ENCODE measurements at regions not wholly inside any gene's neighbourhood (a gene's known extent, or its start where the extent isn't known, plus 50 kb on each side); places are given as distances from the start of the nearest gene placed in this dataset.

DNA sequence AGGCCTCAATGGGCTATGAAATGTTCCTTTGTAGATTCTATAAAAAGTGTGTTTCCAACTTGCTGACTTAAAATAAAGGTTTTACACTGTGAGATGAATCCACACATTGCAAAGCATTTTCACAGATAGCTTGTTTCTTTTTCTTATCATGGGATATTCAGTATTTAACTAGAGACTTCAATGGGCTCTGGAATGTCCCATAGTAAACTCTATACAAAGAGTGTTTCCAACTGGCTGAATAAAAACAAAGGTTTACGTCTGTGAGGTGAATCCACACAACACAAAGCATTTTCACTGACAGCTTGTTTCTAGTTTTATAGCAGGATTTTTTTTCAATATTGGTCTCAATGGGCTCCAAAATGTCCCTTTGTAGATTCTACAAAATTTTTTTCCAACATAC is 550.1 kb downstream of the KCNJ18 start:
- no peak overlapping the region for H3K27ac Mint-ChIP-seq
- ATAC-seq (no peak), DNase-seq (ENCODE audit: low spot score) (no peak)
- ChIA-PET CTCF (no interaction called here), POLR2A (no interaction called here)
- TF ChIP-seq NR2C2 (CRISPR knock-in tag; IDR thresholded peaks at IDR 0.05) (no peak), SP1 (CRISPR knock-in tag; conservative IDR thresholded peaks at IDR 0.05) (no peak), SMAD3 (CRISPR knock-in tag; IDR thresholded peaks at IDR 0.05; ENCODE audit: borderline replicate concordance) (no peak), ZNF671 (CRISPR knock-in tag; IDR thresholded peaks at IDR 0.05) (no peak), FOXK1 (CRISPR knock-in tag; IDR thresholded peaks at IDR 0.05) (no peak), PRRX2 (CRISPR knock-in tag; IDR thresholded peaks at IDR 0.05) (no peak), FOXP1 (CRISPR knock-in tag; IDR thresholded peaks at IDR 0.05; ENCODE audit: borderline replicate concordance) (no peak), CREM (CRISPR knock-in tag; IDR thresholded peaks at IDR 0.05) (no peak), ELF4 (CRISPR knock-in tag; IDR thresholded peaks at IDR 0.05; ENCODE audit: low read depth) (no peak)
- TF ChIP-seq, protein P1, sequence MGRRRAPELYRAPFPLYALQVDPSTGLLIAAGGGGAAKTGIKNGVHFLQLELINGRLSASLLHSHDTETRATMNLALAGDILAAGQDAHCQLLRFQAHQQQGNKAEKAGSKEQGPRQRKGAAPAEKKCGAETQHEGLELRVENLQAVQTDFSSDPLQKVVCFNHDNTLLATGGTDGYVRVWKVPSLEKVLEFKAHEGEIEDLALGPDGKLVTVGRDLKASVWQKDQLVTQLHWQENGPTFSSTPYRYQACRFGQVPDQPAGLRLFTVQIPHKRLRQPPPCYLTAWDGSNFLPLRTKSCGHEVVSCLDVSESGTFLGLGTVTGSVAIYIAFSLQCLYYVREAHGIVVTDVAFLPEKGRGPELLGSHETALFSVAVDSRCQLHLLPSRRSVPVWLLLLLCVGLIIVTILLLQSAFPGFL (CRISPR knock-in tag; IDR thresholded peaks at IDR 0.05; ENCODE audit: borderline replicate concordance) = no peak
- TF ChIP-seq, protein P2, sequence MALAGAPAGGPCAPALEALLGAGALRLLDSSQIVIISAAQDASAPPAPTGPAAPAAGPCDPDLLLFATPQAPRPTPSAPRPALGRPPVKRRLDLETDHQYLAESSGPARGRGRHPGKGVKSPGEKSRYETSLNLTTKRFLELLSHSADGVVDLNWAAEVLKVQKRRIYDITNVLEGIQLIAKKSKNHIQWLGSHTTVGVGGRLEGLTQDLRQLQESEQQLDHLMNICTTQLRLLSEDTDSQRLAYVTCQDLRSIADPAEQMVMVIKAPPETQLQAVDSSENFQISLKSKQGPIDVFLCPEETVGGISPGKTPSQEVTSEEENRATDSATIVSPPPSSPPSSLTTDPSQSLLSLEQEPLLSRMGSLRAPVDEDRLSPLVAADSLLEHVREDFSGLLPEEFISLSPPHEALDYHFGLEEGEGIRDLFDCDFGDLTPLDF (CRISPR knock-in tag; IDR thresholded peaks at IDR 0.05) = no peak
- TF ChIP-seq, protein P3, sequence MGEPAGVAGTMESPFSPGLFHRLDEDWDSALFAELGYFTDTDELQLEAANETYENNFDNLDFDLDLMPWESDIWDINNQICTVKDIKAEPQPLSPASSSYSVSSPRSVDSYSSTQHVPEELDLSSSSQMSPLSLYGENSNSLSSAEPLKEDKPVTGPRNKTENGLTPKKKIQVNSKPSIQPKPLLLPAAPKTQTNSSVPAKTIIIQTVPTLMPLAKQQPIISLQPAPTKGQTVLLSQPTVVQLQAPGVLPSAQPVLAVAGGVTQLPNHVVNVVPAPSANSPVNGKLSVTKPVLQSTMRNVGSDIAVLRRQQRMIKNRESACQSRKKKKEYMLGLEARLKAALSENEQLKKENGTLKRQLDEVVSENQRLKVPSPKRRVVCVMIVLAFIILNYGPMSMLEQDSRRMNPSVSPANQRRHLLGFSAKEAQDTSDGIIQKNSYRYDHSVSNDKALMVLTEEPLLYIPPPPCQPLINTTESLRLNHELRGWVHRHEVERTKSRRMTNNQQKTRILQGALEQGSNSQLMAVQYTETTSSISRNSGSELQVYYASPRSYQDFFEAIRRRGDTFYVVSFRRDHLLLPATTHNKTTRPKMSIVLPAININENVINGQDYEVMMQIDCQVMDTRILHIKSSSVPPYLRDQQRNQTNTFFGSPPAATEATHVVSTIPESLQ (CRISPR knock-in tag; IDR thresholded peaks at IDR 0.05) = no peak
- TF ChIP-seq, protein P4, sequence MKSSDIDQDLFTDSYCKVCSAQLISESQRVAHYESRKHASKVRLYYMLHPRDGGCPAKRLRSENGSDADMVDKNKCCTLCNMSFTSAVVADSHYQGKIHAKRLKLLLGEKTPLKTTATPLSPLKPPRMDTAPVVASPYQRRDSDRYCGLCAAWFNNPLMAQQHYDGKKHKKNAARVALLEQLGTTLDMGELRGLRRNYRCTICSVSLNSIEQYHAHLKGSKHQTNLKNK (CRISPR knock-in tag; IDR thresholded peaks at IDR 0.05) = no peak
- TF ChIP-seq, protein P5, sequence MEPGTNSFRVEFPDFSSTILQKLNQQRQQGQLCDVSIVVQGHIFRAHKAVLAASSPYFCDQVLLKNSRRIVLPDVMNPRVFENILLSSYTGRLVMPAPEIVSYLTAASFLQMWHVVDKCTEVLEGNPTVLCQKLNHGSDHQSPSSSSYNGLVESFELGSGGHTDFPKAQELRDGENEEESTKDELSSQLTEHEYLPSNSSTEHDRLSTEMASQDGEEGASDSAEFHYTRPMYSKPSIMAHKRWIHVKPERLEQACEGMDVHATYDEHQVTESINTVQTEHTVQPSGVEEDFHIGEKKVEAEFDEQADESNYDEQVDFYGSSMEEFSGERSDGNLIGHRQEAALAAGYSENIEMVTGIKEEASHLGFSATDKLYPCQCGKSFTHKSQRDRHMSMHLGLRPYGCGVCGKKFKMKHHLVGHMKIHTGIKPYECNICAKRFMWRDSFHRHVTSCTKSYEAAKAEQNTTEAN (CRISPR knock-in tag; IDR thresholded peaks at IDR 0.05) = no peak
- no peaks in the 10 kb centered on the region for H3K27me3 Mint-ChIP-seq (ENCODE audit: low read depth)
- H3K4me3 Mint-ChIP-seq = no peak overlapping the region
- peaks cover 71% of the 10 kb centered on the region for H3K9me3 Mint-ChIP-seq
- peaks cover 53% of the 10 kb centered on the region for H3K36me3 Mint-ChIP-seq
- no peaks in the 10 kb centered on the region for H3K4me1 Mint-ChIP-seq

DNA sequence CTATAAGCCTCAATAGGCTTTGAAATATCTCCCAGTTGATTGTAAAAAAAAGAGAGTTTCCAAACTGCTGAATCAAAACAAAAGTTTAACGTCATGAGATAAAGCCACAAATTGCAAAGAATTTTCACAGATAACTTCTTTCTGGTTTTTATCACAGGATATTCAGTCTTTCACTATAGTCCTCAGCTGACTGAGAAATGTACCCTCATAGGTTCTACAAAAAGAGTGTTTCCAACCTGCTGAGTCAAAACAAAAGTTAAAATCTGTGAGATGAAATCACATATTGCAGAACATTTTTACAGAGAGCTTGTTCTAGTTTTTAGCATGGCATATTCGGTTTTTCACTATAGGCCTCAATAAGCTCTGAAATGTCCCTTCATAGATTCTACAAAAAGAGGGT is 559.2 kb downstream of the KCNJ18 start:
- H3K9me3 Mint-ChIP-seq = peaks cover 73% of the 10 kb centered on the region
- CTCF ChIA-PET = no interaction called here

DNA sequence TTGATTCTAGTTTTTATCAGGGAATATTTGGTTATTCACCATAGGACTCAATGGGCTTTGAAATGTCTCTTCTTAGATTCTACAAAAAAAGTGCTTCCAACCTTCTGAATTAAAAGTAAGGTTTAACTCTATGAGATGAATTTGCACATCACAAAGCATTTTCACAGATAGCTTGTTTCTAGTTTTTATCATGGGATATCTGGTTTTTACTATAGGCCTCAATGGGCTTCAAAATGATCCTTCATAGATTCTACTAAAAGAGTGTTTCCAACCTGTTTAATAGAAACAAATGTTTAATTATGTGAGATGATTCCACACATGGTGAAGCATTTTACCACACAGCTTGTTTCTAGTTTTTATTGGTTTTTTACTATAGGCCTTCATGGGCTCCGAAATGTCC is 560.7 kb downstream of the KCNJ18 start:
- Mint-ChIP-seq H3K27ac (no peak overlapping the region), H3K9me3 (peaks cover 79% of the 10 kb centered on the region), H3K4me3 (no peak overlapping the region), H3K36me3 (peaks cover 59% of the 10 kb centered on the region), H3K27me3 (ENCODE audit: low read depth) (no peaks in the 10 kb centered on the region), H3K4me1 (no peaks in the 10 kb centered on the region)
- ATAC-seq = no peak
- CTCF ChIA-PET = no interaction called here
- no peak for DNase-seq (ENCODE audit: low spot score)
- POLR2A ChIA-PET = no interaction called here
- TF ChIP-seq, protein P6, sequence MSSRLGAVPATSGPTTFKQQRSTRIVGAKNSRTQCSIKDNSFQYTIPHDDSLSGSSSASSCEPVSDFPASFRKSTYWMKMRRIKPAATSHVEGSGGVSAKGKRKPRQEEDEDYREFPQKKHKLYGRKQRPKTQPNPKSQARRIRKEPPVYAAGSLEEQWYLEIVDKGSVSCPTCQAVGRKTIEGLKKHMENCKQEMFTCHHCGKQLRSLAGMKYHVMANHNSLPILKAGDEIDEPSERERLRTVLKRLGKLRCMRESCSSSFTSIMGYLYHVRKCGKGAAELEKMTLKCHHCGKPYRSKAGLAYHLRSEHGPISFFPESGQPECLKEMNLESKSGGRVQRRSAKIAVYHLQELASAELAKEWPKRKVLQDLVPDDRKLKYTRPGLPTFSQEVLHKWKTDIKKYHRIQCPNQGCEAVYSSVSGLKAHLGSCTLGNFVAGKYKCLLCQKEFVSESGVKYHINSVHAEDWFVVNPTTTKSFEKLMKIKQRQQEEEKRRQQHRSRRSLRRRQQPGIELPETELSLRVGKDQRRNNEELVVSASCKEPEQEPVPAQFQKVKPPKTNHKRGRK (CRISPR knock-in tag; IDR thresholded peaks at IDR 0.05; ENCODE audit: borderline replicate concordance) = no peak
- TF ChIP-seq JAZF1 (CRISPR knock-in tag; IDR thresholded peaks at IDR 0.05) (no peak), PRRX2 (CRISPR knock-in tag; IDR thresholded peaks at IDR 0.05) (no peak), FOXK1 (CRISPR knock-in tag; IDR thresholded peaks at IDR 0.05) (no peak), FOXJ3 (CRISPR knock-in tag; IDR thresholded peaks at IDR 0.05; ENCODE audit: borderline replicate concordance) (no peak), ZBTB21 (CRISPR knock-in tag; IDR thresholded peaks at IDR 0.05; ENCODE audit: borderline replicate concordance) (no peak)
- TF ChIP-seq, protein P7, sequence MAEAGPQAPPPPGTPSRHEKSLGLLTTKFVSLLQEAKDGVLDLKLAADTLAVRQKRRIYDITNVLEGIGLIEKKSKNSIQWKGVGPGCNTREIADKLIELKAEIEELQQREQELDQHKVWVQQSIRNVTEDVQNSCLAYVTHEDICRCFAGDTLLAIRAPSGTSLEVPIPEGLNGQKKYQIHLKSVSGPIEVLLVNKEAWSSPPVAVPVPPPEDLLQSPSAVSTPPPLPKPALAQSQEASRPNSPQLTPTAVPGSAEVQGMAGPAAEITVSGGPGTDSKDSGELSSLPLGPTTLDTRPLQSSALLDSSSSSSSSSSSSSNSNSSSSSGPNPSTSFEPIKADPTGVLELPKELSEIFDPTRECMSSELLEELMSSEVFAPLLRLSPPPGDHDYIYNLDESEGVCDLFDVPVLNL (CRISPR knock-in tag; IDR thresholded peaks at IDR 0.05; ENCODE audit: borderline replicate concordance, low read depth) = no peak
- TF ChIP-seq, protein P8, sequence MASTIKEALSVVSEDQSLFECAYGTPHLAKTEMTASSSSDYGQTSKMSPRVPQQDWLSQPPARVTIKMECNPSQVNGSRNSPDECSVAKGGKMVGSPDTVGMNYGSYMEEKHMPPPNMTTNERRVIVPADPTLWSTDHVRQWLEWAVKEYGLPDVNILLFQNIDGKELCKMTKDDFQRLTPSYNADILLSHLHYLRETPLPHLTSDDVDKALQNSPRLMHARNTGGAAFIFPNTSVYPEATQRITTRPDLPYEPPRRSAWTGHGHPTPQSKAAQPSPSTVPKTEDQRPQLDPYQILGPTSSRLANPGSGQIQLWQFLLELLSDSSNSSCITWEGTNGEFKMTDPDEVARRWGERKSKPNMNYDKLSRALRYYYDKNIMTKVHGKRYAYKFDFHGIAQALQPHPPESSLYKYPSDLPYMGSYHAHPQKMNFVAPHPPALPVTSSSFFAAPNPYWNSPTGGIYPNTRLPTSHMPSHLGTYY (CRISPR knock-in tag; IDR thresholded peaks at IDR 0.05) = no peak

More for the DNA sequence above, 559.2 kb downstream of the KCNJ18 start:
- Mint-ChIP-seq H3K4me3 (no peak overlapping the region), H3K27me3 (ENCODE audit: low read depth) (no peaks in the 10 kb centered on the region), H3K27ac (no peak overlapping the region), H3K36me3 (peaks cover 55% of the 10 kb centered on the region), H3K4me1 (no peaks in the 10 kb centered on the region)
- POLR2A ChIA-PET = no interaction called here
- TF ChIP-seq SMAD4 (CRISPR knock-in tag; IDR thresholded peaks at IDR 0.05) (no peak), ZNF121 (CRISPR knock-in tag; IDR thresholded peaks at IDR 0.05) (no peak), RORB (CRISPR knock-in tag; IDR thresholded peaks at IDR 0.05) (no peak)
- DNase-seq (ENCODE audit: low spot score) (no peak), ATAC-seq (no peak)

All from WTC11 (cell line).